ENCODE measurements at regions not wholly inside any gene's neighbourhood (a gene's known extent, or its start where the extent isn't known, plus 50 kb on each side); places are given as distances from the start of the nearest gene placed in this dataset.

GRCh38 chr9:108483676-108484075 lies 372.1 kb downstream of the ACTL7B start:
- no peak for DNase-seq

- DNase-seq, result no peak
Measured at GRCh38 chr9:108479989-108480652, 375.7 kb downstream of the ACTL7B start.

- no peak for DNase-seq
Measured at GRCh38 chr9:108478431-108479332, 377.1 kb downstream of the ACTL7B start.

GRCh38 chr9:108477529-108478006 lies 378.2 kb downstream of the ACTL7B start:
- no peak for DNase-seq

- no peak for DNase-seq
Measured at GRCh38 chr9:108476574-108476973, 379.2 kb downstream of the ACTL7B start.

- no peak for DNase-seq
Measured at GRCh38 chr9:108475813-108476212, 380.0 kb downstream of the ACTL7B start.

GRCh38 chr9:108474356-108474755 lies 381.4 kb downstream of the ACTL7B start:
- no peak for DNase-seq

GRCh38 chr9:108473209-108474112 lies 382.3 kb downstream of the ACTL7B start:
- no peak for DNase-seq

GRCh38 chr9:108469654-108470053 lies 386.1 kb downstream of the ACTL7B start:
- no peak for DNase-seq

- no peak for DNase-seq
Measured at GRCh38 chr9:108468364-108468763, 387.4 kb downstream of the ACTL7B start.

- DNase-seq, result no peak
Measured at GRCh38 chr9:108467653-108468324, 388.0 kb downstream of the ACTL7B start.

- no peak for DNase-seq
Measured at GRCh38 chr9:108467161-108467560, 388.6 kb downstream of the ACTL7B start.

- no peak for DNase-seq
Measured at GRCh38 chr9:108466304-108466703, 389.5 kb downstream of the ACTL7B start.

GRCh38 chr9:108463932-108464606 lies 391.7 kb downstream of the ACTL7B start:
- DNase-seq, result no peak

- no peak for DNase-seq
Measured at GRCh38 chr9:108456903-108457302, 398.9 kb downstream of the ACTL7B start.

GRCh38 chr9:108445431-108446071 lies 410.2 kb downstream of the ACTL7B start:
- DNase-seq, result no peak

GRCh38 chr9:108444400-108445358 lies 411.1 kb downstream of the ACTL7B start:
- no peak for DNase-seq

- no peak for DNase-seq
Measured at GRCh38 chr9:108443741-108444140, 412.0 kb downstream of the ACTL7B start.

- no peak for DNase-seq
Measured at GRCh38 chr9:108443019-108443633, 412.7 kb downstream of the ACTL7B start.

- no peak for DNase-seq
Measured at GRCh38 chr9:108442627-108443018, 413.2 kb downstream of the ACTL7B start.
